HG03097 (cell line): ENCODE measurements at regions not wholly inside any gene's neighbourhood (a gene's known extent, or its start where the extent isn't known, plus 50 kb on each side); places are given as distances from the start of the nearest gene placed in this dataset.
"Not testable (repeated sequence)": the region's sequence is repeated elsewhere in the genome, so short reads cannot be mapped to it uniquely, and the experiment has no call there.

Source experiments
- ATAC-seq: cut with Tn5 transposase; IDR thresholded peaks from one replicate; pipeline ENCODE4 v1.9.1; 2021; ENCODE audit not compliant: unreplicated experiment, low FRiP score

GRCh38 chr12:115380546-115381120 lies 696.7 kb upstream of the TBX3 start:
- ATAC-seq = no peak

DNA sequence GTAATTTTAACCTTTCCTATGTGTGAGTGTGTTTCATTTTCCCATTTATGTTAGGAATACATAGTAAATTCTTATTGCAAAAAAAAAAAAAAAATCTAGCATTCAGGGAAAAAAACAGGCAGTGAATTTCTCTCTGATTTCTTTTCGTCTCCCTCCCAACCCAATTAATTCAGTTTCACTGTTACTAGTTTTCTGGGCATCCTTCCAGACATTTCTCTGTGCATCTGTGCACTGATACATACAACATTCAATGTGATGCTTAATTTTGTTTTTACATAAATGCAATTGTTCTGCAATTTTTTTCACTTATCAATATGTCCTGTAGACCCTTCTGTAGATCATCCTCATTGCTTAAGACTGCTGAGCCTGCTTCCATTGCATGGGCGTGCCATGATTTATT lies 694.3 kb upstream of the TBX3 start:
- ATAC-seq = no peak

DNA sequence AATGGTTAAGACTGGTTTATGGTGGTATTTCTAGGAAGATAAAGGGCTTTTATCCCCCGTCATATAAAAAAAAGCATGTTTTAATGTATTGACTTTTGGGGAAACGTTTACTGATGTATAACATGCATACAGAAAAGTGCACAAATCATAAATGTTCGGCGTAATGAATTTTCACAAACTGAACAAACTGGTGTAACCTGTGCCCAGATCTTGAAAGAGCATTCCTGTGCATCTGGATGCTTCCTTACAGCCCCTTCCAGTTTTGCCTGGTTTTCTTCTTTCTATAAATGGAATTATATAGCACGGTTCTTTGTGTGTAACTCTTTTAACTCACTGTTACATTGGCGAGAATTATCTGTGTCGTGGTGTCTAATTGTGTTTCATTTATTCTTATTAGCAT lies 693.8 kb upstream of the TBX3 start:
- ATAC-seq = no peak

DNA sequence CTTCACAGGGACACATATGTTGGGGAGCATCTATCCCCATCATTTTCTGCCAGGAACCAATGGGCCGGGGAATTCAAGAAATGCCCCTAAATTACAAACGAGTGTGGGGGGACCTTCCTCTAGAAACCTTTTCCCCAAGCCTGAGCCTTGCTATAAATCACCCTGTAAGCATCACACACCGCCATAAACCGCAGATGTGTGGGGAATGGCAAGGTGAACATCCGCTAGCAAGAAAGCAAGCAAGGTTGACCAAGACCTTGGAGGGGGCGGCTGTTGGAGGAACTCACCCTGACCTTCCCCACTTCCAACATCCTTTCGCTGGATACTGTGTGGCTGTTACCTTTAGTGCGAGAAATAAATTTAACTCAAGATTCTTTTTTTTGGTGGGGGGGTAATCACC lies 693.3 kb upstream of the TBX3 start:
- no peak for ATAC-seq

DNA sequence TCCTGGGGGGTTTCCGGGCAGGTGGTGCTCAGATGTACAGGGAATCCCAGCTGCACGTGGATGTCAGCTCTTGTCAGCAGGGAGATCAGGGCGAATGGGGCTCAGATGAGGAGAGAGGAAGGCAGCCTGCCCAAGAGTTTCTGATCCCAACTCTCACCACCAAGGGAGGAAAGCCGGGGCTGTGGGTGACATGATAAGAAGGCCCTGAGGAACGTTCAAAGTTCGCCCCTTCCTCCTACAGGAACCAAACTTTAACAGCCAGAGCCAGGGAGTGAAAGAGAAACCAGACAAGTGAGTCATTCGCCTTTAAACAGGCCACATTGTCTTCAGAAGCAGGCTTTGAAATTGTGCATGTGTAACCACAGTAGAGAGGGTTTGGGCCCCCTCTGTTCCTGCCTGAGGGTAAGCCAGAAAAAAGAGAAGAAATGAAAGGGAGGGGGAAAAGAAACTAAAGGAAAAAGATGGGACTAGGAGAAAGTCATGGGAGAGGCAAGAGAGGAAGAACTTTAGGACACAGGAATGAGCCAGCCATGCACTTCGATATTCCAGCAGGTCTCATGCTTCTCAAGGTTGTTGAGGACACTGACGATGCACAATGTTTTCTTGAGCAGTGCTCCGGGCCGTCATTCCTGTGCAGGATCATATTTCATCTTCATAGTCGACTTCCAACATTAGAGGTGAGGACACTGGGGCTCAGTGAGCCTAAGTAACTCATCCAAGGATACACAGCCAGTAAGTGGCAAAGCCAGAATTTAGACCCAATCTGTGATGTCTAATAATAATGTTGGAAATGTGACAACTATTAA lies 691.4 kb upstream of the TBX3 start:
- ATAC-seq = peak; percentile 95

- peak; percentile 17 for ATAC-seq
These were observed 690.7 kb upstream of the TBX3 start for GRCh38 chr12:115374480-115375185.

GRCh38 chr12:115371711-115372110 lies 687.7 kb upstream of the TBX3 start:
- no peak for ATAC-seq

DNA sequence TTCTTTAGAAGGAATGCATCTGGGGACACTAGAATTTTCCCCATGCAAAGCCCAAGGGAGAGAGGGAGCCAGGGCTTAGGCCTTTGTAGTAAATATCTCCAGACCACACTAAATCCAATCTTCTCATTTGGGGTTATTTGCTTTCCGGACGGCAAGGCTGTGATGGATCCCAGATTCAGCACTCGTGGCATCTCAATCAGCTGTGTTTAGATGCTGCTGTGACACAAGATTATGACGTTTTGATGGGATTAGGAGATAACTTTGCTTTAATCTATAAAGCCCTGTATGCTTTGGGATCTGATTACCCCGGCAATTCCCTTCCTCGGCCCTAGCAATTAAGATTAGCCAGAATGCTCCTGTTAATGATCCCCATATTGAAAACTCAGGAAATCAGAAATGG lies 686.7 kb upstream of the TBX3 start:
- no peak for ATAC-seq

- ATAC-seq = no peak
These were observed 686.2 kb upstream of the TBX3 start for GRCh38 chr12:115370207-115370606.

- not testable (repeated sequence) for ATAC-seq
These were observed 682.3 kb upstream of the TBX3 start for GRCh38 chr12:115366277-115366676.

DNA sequence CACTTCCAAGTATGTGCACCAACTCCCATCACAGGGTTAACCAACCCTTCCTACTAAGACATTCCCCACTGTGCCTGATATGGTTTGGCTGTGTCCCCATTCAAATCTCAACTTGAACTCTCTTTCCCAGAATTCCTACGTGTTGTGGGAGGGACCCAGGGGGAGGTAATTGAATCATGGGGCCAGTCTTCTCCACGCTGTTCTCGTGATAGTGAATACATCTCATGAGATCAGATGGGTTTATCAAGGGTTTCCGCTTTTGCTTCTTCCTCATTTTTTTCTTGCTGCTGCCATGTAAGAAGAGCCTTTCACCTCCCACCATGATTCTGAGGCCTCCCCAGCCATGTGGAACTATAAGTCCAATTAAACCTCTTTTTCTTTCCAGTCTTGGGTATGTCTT lies 681.8 kb upstream of the TBX3 start:
- ATAC-seq = not testable (repeated sequence)

- no peak for ATAC-seq
These were observed 680.9 kb upstream of the TBX3 start for GRCh38 chr12:115364921-115365320.

DNA sequence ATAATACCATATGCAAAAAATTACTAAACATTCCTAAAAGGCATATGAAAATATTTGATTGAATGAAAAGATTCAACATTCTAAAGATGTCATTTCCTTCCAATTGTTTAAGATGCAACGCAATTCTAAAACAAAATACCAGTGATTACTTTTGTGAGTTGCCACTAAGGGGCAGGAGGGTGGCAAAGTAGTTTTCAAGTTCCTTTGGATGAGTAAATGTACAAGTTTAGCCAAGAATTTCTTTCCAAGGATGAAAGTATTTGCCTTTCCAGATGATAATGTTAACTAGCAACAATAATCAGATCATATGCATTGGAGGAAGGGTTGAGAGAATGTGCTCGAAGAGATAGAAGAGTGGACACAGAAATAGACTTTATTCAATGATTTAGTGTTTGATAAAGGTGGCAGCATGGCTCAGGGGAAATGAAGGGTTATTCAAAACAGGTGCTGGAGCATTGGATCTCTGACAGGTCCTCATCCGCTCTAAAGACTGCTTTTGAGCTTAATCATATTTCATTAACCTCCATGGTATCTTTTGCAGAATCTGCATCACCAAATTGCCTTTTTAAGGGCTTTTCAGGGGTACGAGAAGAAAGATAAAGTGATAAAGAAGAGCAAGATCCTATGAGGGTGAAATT lies 678.5 kb upstream of the TBX3 start:
- ATAC-seq = no peak

GRCh38 chr12:115357681-115358080 lies 673.7 kb upstream of the TBX3 start:
- no peak for ATAC-seq

- ATAC-seq = no peak
These were observed 671.3 kb upstream of the TBX3 start for GRCh38 chr12:115355301-115355700.

GRCh38 chr12:115354007-115354890 lies 670.3 kb upstream of the TBX3 start:
- no peak for ATAC-seq

GRCh38 chr12:115353467-115353866 lies 669.5 kb upstream of the TBX3 start:
- ATAC-seq = no peak

- ATAC-seq = no peak
These were observed 667.6 kb upstream of the TBX3 start for GRCh38 chr12:115351514-115352077.

DNA sequence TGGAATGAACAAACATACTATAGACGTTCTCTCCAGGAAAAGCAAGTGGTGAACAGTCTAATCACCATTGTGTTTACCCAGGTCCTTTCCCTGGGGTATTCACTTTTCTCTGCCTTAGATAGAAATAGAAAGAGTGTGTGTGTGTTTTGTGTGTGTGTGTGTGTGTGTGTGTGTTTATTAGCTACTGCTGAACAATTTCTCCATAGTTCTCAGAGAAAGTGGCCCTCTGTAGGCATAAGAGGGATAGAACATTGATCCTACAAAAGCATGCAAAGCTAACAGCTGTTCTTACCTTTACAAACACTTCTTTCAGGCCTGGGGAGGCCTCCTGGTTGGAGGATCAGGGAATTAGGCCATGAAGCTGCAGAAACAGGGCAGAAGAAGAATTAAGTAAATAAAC lies 665.7 kb upstream of the TBX3 start:
- ATAC-seq = no peak

GRCh38 chr12:115348301-115348700 lies 664.3 kb upstream of the TBX3 start:
- no peak for ATAC-seq
